GM21576 (cell line): ENCODE measurements at regions not wholly inside any gene's neighbourhood (a gene's known extent, or its start where the extent isn't known, plus 50 kb on each side); places are given as distances from the start of the nearest gene placed in this dataset.

Source experiments
- ATAC-seq: cut with Tn5 transposase; IDR thresholded peaks from one replicate; pipeline ENCODE4 v1.9.1; 2021; ENCODE audit warnings: mild to moderate bottlenecking, moderate library complexity; ENCODE audit not compliant: unreplicated experiment

DNA sequence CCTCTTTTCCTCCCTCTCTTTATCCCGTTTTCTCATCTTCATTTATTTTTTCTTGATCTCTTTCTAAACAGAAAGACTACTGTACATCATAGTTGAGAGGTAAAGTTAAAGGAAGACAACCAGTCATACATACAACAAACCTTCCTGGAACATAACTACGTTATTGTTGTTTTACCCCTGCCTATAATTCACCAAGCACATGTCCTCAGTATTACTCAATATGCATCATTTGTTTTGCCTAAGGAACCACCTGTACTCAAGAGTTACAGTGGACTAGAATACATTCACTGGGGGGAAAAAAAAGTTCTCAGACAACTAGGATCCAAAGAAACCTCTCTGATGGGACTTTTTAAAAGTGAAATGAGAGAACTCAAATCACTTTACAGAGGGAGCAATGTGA is 344.7 kb upstream of the RBMS3 start:
- ATAC-seq, result no peak

DNA sequence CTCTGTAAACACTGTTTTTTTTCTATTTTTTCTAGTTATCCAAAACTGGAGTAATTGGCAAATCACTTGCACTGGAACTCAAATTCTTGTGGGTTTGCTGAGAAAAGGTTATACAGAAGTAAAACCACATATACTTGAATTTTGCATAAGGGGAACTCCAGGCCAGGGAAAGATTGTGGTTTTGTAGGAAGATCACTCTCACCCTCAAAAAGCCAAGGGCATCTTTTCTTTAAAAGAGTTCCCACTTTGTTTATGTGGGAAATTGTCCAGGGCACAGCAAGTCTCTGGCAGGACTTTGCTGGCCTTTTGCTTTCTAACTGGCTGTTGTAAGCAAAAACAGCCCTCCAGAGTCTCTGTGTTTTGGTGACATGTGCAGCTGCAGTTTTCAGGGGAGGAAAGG is 340.3 kb upstream of the RBMS3 start:
- ATAC-seq, result peak; percentile 84

DNA sequence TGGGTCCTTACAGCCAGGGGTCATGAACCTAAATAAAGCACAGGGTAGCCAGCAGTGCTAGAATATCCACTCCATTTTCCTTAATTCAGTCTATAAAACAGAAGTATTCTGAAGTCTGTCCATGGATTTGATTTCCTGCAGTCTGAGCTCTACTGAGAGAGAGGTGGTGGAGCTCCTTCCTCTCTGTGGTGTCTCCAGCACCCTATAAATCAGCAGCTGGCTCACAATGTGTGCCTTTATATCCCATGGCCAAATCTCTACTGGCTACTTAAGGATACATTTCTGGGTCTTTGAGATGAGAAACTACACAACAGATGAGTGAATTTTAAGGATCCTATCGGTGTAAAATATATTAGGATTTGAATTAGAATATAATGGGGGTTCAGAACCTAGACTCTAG is 339.9 kb upstream of the RBMS3 start:
- peak; percentile 20 for ATAC-seq

DNA sequence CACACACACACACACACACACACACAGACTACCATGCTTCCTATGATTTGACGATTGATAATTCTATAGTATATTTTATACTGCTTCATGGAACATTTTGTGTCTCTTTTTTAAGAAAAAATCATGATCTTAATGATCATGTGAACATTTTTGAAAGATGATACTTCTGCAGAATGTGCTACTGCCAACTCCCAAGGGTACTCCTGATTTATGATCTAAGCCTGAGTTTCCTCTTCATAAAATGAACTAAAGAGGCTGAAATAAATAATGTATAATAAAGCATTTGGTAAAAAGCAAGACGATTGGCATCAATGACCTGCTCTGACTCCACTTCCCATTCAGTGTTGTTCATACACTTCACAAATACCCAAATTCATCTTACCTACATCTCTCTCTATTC is 333.8 kb upstream of the RBMS3 start:
- no peak for ATAC-seq

DNA sequence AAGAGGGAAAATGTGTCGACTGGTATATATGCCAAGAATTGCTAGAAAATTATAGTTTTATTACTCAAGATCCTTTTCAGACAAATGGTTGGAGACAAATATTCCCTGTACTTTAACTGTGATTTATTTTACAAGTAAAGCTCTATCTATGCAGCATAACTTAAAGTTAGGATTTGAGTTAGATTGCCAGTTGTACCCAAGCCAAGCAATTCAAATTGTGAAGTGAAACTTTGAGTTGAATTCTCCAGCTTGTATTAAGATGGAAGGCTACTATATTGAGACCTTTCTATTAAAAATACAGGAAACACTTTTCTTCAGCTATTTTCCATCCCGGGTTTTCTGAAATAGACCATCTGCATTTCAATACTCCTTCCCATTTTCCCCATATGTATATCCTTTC is 333.1 kb upstream of the RBMS3 start:
- ATAC-seq, result no peak

DNA sequence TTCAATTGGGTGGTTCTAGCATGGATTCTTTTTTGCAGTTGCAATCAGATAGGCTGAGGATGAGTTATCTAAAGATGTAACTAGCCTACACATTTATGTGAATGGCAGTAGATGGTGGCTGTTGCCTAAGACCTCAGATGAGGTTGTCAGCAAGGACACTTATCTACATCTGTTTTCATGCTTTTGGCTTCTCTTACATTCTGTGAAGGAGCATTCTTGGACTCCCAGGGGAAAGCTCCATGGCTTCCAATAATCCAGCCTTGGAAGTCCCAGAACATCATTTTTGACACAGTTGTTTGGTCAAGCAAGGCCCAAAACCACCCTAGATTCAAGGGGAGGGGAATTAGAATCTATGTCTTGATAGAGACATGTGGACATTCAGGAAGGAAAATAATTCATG is 332.2 kb upstream of the RBMS3 start:
- ATAC-seq, result no peak

DNA sequence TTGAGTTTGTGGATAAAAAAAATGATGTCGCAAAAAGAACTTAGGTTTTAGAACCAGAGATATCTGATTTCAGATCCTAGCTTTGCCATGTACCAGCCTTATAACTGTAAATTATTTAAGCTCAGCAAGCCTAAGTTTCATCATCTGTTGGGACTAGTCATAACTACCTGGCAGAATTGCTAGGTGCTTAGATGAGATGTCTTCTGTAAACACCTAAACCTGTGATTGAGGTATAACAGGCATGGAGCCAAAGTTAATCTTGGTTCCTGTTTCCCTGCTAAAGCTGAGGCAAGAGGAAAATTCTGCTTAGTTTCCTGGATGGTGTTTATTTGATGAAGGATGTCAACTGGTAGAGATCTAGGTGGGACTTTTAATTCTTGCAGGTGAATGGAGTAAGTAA is 331.3 kb upstream of the RBMS3 start:
- no peak for ATAC-seq

DNA sequence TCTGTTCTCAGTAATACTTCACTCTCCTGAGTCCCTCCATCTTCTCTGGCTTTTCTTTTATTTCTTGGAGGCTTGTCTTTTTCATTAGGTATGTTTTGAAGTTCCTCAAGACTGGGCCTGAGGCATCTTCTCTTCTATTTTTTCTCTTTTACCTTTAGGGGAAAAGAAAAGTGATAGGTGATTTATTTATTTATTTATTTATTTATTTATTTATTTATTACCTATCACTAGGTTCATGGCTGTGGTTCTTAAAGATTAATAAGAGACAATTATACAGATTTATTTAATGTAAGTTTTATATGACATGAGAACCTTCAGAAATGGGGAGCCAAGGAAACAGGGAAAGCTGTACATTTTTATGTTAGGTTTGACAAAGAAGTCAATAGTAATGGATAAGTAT is 330.3 kb upstream of the RBMS3 start:
- no peak for ATAC-seq

DNA sequence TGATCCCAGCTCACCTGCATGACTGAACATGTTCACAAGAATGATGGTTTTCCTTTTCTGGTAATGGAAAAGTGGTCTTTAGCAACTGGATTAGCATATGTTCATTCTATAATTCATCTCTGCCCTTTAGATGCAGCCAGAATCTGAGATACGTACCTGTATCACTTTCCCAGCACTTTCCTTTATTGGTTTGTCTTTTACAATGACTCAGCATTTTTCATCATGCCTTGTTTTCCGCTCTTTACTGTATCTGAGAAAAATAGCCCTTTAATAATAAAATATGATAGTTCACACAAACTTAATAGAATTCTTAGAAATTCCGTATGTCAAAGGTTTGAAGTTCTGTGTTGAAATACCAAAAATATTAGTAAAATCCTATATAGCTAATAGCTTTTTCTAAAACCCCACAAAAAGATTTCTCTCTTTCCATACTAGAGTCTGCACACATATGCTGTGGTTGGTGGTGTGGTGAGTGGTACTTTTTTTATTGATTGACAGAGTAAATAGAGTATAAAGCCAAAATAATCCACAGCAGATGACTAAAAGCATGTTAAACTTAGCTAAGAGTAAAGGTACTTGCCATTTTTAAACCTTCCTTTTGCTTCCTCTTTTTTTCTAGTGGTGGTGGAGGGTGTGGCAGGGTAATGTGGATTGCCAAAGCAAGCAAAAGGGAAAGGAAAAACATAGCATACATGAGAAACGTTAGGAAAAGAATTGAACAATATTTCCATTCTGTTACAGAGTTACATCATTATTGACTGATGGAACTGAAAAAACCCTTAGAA is 328.9 kb upstream of the RBMS3 start:
- ATAC-seq, result no peak

DNA sequence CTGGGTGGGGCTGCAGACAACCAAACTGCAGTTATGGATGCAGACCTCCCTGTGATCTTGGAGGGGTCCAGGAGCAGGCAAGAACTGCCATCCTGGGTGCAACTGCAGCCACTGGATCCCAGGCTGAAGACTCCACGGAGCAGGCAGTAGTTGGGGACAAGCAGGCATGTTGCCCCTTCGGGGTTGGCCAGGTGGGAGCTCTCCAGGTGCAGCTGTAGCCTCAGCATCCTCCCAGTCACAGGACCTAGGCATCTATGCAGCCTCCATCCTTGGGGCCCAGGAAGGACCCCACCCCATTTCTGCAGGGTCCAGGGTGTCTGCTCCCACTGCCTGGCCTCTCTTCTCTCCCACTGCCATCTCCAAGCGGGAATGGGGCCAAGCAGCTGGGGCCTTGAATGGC is 322.2 kb upstream of the RBMS3 start:
- no peak for ATAC-seq

DNA sequence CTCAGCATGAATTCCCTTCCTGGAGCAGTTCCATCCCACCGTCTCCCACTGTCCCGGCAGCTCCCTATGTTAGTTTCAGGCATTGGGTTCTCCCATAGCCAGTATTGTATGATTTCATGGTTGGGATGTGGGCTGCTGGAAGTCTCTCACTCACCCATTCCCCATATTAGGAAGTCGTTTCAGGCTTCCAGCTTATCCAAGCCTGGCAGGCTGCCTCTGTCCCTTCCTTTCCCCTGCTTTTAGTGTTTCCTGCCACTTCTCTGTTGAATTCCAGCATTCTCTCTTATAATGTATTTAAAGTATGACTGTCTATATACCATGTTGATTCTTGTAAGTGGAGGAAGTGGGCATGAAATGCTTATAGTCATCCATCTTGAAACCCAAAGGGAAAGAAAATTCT is 309.7 kb upstream of the RBMS3 start:
- ATAC-seq, result no peak

DNA sequence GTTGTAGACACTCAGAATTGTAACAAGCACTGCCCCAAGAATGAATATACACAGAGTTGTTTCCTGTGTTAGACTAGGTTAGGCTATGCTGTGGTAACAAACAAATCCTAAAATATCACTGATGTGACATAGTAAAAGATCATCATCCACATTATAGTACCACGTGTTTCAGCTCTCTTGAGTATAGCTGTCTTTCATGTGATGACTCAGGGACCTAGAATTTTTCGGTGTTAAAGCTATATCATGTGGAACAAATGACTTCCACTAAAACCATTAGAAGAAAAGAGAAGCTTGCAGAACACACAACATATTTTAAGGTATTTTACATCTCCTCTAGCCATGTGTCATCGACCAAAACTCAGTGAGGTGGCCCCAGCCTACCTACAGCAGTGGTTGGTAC is 307.9 kb upstream of the RBMS3 start:
- peak; percentile 64 for ATAC-seq

DNA sequence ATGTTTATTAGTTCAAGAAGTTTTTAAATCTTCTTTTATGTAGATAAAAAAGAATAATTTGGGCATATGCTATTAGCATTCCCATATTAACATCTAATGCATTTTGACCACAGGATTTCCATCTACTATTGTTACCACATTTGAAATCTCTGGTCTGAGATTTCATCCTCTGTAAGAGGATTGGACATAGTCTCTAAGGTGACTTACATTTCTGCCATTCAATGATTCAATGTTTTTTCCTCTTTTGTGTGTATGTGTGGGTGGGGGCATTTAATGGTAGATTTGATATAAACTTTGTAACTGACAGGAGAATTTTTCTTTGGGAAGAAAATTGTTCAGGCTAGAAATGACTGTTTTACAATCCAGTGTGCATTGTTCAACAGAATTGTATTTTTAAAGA is 307.3 kb upstream of the RBMS3 start:
- ATAC-seq, result no peak

DNA sequence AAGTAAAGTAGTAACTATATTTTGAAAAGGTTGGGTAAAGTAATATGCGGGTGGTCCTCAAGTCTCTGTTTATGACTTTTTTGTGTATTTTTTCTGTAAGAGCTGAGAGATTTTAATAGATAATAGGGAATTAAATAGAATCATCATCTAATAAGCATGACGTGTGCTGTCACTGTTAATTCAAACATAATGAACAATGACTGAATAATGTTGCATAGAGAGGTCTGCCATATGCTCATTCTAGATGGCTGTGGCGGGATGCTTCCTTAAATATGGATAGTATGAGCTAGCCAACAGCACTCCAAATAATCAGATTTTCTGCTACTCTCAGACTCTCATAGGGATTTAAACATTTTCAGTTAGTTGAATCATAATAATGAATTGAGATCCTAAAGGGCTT is 302.8 kb upstream of the RBMS3 start:
- ATAC-seq, result no peak

DNA sequence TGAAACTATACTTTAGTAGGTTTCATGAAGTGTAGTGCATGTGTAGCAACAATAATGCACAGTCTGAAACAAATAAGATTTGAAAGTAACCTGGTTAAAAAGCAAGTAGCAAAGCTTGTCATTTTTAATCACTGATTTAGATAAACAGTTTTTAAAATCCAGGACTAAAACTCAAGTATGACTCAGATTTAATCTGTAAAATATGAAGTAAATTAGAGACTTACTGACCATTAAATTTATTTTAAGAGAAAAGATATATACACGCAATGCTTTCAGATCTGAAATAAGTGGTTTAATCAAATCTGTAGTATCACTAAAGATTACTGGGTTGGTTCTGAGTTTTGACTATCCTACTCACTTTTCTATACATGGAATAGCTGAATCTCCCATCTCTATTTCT is 300.7 kb upstream of the RBMS3 start:
- ATAC-seq, result no peak

DNA sequence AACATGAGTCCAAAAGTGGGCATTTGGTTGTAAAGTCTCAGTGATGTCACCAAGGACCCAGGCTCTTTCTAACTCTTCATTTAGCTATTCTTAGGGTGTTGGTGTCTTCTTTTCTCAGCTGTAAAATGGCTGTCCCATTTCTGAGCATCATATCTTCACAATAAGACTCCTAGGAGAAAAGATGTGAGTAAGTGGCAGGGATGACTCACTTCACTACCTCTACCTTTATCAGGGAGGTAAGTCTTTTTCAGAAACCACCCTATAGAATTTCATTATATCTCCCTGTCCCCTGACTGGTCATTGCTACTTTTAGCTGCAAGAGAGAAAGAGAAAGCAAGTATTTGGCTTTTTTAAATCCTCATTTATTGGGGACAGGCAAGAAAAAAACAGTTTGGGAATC is 300.2 kb upstream of the RBMS3 start:
- ATAC-seq, result no peak

DNA sequence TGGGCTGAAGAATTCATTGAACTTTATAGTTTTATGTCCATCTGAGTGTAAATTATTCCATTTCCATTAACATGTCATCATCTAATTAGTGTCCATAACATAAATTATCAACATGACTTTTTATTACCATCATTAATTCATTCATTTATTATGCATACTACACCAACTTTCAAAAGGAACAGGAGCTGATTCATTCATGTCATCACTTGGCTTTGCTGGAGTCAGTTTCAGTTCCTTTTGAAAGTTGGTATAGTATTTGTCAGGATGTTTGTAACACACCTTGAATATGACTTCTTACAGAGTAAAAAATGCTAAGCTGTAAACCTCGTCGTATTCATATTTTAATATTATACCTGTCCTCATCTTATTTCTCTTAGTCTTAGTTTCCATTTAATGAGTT is 298.0 kb upstream of the RBMS3 start:
- peak; percentile 92 for ATAC-seq

DNA sequence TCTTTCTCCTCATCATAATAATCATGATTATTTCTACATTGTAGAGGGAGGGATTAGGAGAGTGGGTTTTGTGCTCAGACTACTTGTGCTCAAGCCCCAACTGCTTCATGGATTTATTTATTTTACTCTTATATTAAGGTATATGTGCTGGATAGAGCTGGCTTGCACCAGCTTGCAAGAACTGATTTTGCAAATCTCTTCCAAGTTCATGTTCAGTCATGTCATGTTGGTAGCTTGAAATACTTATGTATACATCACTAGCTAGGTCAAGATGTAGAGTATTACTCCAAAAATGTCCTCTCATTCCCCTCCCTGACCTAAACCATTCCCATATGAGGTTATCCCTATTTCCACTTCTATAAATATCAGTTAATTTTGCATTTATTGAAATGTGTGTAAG is 293.9 kb upstream of the RBMS3 start:
- no peak for ATAC-seq

DNA sequence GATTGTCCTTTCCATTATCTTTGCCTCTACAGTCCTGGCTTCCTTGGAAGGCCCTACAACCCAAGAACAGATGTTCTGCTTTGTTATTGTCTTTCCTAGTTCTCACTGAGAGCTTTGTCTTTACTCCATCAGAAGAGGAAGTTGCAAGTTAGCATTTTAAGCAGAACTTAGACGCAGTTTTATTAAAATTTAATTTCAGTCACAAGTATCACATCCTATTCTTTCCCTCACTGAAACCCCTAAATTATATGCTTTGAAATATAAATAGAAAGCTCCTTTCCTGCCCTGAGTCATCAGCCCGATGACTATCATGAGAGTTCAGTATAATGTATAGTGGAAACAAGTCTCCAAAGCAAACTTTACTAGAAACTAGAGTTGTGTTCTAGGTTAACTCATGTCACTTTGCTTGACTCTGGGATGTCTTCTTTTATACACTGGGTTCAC is 291.2 kb upstream of the RBMS3 start:
- ATAC-seq, result peak; percentile 87

DNA sequence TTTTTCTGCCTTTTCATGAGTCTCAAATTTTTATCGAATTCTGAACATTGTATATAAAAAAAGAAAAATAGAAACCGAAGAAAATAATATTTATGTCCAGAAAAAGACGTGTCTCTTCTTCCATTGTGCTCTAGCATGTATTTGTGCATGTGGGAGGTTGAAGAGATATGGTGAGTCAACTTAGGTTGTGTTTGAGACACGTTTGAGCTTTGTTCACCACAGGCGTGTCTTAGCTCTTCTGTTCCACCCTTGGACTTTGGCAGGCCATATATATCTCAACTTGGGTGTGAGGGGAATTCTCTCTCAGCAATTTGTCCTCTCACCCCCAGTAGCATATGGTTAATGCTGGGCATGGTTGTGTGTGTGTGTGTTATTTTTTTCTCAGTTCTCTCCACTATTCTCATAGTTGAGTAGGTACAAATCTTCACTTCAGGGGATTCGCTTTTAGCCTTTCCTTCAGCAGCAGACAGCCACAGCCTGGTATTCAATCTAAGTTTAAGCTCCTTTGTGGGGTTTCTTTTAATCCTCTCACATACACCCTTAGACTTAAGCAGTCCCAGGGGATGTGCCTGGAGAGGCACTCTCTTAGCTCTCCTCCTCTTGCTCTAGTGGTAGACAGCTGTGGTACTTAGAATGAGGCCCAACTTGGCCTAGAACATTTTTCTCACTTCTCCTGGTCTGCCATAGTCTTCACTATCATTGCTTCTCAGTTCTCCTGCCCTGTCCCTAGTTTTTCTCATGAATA is 286.5 kb upstream of the RBMS3 start:
- no peak for ATAC-seq

DNA sequence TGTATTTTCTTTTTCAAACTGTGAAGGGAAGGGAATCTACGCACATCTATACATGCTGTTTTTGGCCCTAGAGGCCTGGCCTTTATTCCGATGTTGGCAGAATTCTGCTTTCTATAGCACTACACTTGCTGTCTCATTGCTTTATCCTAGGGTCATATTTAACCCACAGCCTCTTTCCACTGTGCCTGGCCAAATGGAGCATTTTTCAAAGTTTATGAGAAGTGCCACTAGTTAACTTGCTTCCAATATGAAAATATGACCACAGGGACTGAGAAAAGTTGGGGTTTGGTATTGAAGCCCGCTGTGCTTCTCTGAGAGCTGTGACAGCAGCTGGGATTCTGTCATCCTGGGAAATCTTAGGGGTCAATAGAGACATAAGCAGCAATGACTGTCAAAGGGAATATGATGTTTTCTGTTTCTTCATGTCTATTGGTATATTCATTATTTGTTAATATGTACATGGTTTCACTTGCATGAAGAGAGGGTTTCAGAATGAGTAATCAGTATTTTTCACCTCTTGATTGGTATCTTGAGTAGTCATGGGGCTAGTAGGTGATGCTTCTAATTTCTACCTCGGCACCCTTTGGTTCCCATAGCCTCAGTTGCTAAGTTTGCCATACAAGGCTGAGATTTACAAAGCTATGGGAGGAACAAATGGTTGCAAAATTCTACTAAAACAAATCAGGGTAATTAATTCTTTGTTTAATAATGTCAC is 275.8 kb upstream of the RBMS3 start:
- ATAC-seq, result peak; percentile 99

DNA sequence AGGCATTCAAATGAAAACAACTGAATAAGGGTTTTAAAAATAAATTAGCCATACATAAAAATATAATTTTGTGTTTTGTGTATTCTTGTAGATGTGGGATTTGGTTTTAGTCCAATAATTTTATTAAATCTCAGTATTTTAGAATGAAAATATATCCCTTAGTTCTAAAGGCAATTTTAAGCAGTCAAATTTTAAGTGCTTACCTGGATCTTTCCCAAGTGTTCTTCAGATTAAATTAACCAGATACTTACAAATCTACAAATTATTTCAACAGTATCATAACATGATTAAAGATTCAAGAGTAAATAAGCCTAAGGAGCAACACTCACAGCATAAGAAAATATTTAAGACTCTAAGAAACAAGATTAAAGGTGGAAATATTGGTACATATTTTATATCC is 275.0 kb upstream of the RBMS3 start:
- ATAC-seq, result no peak
